ACHN (cell line): ENCODE measurements at regions not wholly inside any gene's neighbourhood (a gene's known extent, or its start where the extent isn't known, plus 50 kb on each side); places are given as distances from the start of the nearest gene placed in this dataset.
"Not testable (repeated sequence)": the region's sequence is repeated elsewhere in the genome, so short reads cannot be mapped to it uniquely, and the experiment has no call there.

ENCODE experiments used
- DNase-seq: peaks from one replicate; pipeline ENCODE4 v3.0.0-alpha.2; 2015
- in situ Hi-C: cut with HindIII; loops from 2 replicates; pipeline ENCODE4 v1.10.0; 2017; ENCODE audit warnings: low sequenced_read_pairs, low pct_ligation_motif_present, low pct_unique_long_range_greater_than_20kb

DNA sequence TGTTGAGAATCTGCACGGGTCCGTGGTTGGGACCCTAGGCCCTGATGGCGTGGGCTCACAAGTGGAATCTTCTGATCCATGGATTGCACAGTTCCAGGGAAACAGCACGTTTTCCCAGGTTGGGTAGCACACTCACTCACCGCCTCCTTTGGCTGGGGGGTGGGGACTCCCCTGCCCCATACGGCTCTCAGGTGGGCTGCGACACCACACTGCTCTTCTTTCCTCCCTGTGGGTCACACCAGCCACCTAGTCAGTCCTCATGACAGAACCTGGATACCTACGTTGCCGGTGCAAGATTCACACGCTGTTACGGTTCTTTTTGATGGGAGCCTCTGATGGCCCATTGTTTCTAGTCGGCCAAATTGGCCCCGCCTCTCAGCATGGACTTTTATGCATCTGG lies 312.0 kb downstream of the MMUT start:
- no peak for DNase-seq
- in situ Hi-C loops = no loop called here

DNA sequence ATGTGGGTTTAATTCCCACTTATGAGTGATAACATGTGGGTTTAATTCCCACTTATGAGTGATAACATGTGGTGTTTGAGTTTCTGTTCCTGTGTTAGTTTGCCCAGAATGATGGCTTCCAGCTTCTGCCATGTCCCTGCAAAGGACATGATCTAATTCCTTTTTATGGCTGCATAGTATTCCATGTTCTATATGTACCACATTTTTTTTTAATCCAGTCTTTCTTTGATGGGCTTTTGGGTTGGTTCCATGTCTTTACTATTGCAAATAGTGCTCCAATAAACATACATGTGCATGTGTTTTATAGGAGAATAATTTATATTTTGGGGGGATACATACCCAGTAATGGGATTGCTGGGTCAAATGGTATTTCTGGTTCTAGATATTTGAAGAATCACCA lies 317.8 kb downstream of the MMUT start:
- no peak for DNase-seq
- in situ Hi-C loops = no loop called here

DNA sequence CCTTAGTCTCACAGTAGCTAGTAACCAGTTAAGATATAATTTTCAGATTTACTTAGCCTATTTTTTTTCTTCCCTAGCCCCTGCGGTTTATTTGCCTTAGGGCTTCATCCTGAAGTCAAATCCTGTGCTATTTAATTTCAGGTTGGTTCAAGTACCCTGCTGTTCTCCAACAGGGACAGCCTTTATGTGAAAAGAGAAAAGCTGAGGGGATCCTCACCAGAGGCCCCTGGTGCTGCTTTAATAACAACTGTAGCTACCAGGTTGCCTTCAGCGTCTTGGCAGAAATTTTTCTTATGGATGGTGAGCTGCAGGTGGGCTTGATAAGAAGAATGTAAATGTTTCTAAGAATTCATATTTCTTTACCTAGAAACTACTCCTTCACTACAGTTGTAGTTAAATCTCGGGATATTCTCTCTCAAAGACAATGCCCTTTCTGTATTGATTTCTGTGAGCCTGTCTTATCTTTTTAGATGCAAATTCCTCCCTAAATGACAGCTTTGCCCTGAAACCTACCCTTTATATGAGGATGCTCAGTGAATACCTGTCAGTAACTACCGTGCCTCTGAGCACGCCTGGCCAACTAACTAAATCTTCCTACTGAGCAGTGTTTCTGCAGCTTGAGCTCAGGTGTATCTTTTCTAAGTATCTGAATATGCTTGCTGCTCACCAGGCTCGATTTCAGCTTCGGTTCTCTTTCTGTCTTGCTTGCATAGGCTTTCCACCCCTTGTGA lies 320.5 kb downstream of the MMUT start:
- in situ Hi-C loops = no loop called here
- DNase-seq = no peak

GRCh38 chr6:49121970-49122369 lies 341.1 kb downstream of the MMUT start:
- in situ Hi-C loops = no loop called here
- DNase-seq = no peak

DNA sequence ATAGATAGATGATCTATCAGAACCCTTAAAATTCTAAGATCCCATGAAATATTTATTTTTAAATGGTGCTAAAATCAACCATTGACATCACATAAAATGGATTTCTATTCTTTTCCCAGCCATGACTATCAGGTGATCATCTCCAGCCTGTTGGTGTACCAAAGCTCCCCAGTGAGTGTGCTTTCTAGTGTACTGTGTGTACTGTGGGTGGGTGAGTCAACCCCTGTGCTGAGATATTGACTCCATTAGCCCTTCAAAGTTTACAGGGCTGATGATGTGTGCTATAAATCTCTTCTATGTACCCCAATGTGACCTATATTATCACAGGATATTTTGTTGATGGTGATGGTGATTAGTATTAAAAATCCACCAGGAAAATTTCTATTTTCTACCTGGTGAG lies 344.6 kb downstream of the MMUT start:
- in situ Hi-C loops = no loop called here
- DNase-seq = no peak

DNA sequence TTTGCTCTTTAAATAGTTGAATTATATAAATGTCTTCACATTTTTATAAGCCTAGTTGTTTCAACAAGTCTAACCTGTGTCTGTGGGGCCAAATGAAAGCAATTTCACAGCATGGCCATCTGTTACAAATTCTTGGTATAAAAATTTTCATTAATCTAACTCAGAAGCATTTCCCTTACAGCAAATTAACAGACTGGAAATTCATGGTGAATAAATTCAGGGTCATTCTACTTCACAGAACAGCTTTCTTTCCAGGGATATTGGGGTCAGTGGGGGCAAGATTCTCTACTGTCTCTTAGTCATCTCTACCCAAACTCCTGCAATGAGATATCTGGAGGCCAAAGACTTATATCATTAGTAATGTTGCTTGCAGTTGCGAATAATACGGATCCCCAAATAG lies 352.1 kb downstream of the MMUT start:
- in situ Hi-C loops = no loop called here
- DNase-seq = no peak

GRCh38 chr6:49097664-49098063 lies 365.4 kb downstream of the MMUT start:
- DNase-seq, in situ Hi-C loops: not testable (repeated sequence)

- no peak for DNase-seq
- in situ Hi-C loops = no loop called here
Measured at GRCh38 chr6:49097116-49097515, 365.9 kb downstream of the MMUT start.

DNA sequence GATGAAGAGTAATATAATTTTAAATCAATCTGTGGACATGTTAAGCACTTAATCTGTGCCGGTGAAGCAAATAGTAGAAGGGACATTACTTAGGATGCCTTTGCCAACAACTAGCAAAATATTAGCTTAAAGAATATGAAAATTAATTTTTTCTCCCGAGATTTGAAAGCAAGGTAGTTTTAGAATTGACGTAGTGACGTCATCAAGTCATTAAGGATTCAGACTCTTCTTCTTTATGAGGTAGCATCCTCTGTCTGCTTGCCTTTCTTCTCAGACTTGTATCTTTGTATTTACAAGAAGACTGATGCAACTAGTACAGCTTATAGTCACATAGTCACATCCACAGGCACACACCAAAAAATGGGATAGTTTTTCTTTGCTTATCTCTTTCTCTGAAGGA lies 374.4 kb downstream of the MMUT start:
- in situ Hi-C loops = no loop called here
- no peak for DNase-seq

DNA sequence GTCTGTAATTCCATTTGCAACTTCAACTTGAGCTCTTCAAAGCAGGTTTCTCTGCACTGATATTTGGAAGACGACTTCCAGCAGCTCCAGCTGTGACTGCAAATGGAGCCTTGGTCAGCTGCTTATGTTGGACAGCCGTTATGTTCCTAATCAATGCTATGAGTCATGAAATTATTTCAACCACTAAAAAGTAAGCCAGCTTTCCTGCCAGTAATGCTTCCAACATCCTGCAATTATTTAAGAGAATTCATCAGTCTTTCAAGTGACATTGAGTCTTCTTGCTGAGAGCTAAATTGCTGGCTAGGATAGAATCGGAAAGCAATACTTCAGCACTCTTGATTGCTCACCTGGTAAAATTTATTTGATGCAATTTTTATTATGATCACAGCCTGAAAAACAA lies 375.7 kb downstream of the MMUT start:
- no peak for DNase-seq
- in situ Hi-C loops = no loop called here

GRCh38 chr6:49082611-49083010 lies 380.4 kb downstream of the MMUT start:
- in situ Hi-C loops = no loop called here
- DNase-seq = no peak

DNA sequence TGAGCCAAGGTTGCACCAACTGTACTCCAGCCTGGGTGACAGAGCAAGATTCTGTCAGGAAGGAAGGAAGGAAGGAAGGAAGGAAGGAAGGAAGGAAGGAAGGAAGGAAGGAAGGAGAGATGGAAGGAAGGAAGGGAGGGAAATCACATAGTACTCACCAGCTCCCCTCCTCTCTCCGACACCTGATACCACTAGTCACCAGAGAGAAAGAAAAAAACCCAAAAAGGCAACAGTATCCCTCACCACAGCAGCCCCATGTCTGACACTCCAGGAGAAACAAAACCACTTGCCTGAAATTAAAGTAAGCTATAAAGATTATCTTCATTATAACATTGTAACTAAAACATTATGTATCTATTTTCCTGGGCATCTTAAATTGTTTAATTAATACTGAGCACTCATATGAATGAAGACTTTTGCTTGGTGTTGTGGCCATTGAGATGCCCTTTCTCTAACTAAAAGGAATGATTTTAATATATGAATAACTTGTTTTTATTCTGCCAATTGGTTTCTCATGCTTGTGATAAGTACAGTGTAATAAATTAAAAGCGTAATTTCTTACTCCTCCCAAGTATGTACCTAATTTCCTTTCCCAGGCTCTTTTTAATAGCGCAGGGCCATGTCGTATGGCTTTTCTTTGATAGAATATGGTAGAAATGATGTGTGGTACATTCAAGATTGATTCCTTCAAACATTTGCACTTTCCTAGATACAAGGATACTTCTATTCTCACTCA lies 390.0 kb downstream of the MMUT start:
- DNase-seq = no peak
- in situ Hi-C loops = no loop called here

DNA sequence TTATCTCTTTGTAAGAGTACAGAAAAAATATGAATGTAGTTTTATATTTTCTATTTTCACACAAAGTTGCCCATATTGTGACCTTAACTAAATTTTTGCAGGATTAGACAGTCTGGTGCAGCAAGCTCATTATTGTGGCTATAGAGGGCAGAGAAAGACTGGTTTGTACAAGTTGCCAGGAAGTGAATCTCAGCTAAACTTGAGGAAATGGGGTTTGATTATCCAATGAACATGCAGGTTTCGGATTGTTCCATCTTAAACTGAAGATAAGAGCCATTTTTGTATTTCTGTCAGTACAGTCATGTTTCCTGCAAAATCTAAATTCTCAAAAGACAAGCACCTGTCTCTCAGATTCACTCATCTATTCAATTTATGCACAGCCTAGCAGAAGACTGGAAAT lies 390.9 kb downstream of the MMUT start:
- in situ Hi-C loops = no loop called here
- DNase-seq = no peak

DNA sequence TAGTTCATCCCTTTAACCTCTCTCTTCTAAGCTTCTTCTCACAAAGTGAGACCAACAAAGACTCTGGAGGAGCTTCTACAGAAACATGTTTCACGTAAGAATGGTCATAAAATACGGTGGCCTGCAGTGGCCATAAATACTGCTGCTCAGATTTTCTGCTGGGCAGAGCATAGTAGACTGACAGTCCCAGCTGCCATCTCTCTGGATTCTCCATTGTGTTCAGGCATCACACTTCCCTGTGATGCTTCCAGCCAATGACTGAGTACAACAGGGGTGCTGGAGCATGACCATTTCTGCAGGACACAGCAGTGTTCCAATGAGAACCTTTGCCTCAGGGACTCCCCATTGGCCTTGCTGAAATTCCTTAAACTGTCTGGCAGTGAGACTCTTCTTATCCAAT lies 392.6 kb downstream of the MMUT start:
- DNase-seq = no peak
- in situ Hi-C loops = no loop called here

DNA sequence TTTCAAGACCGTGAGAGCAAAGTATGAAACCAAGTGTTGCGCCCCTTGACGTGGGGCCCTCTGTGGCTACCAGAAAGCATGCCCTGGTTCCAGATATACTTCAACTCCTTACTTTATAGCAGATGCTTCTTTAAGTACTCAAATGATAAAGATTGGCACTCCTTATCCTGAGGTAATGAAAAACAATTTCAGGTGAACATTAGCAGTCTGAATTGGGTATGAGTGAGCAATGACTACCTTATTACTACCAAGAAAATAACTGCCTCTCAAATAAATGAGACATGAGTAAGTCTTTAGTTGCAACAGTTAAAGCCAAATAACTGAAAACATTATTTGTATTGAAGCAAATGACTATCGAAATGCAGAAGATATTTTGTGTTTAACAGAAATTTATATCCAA lies 408.7 kb downstream of the MMUT start:
- DNase-seq = no peak
- in situ Hi-C loops = no loop called here

- in situ Hi-C loops = no loop called here
- no peak for DNase-seq
Measured at GRCh38 chr6:49052901-49053300, 410.2 kb downstream of the MMUT start.

DNA sequence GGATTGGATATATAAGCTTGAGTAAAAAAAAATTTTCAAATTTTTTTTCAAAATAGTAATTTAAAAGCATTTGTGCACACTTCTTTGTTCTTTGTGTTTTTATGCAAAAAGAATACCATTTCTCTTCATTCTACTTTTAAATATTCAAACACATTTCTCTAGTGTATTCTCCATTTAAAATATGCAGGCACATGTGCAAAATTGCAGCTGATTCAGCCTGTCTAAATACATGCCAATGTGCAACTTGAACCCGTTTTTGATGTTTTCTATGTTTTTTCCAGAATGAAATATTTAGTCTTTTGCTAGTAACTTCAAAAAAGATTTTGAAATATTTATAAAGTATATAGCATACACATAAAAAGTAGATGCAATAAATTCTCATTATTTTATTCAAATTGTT lies 411.8 kb downstream of the MMUT start:
- in situ Hi-C loops = no loop called here
- DNase-seq = no peak

GRCh38 chr6:49050584-49050983 lies 412.5 kb downstream of the MMUT start:
- in situ Hi-C loops = no loop called here
- DNase-seq = no peak

- in situ Hi-C loops = no loop called here
- DNase-seq = no peak
Measured at GRCh38 chr6:49038294-49038822, 424.7 kb downstream of the MMUT start.
